RWPE1 (cell line): ENCODE measurements at regions not wholly inside any gene's neighbourhood (a gene's known extent, or its start where the extent isn't known, plus 50 kb on each side); places are given as distances from the start of the nearest gene placed in this dataset.

Experiments used
- CTCF ChIA-PET: fragments of 350-600 bp; sonication (Branson Sonifier 250); formaldehyde crosslinking; extraction: SDS; loops from one replicate; lab custom pipeline; 2021; lab: Yijun Ruan, JAX
- POLR2A ChIA-PET: fragments of 400-600 bp; formaldehyde crosslinking; extraction: SDS; loops from one replicate; lab custom pipeline; 2020; ENCODE audit warnings: antibody characterized with exemption; ENCODE audit not compliant: low non-redundant PET; lab: Yijun Ruan, JAX
- DNase-seq: peaks from one replicate; pipeline ENCODE4 v3.0.0; 2012; ENCODE audit warnings: low spot score
- H3K27ac ChIP-seq: fragments of 450-650 bp; 2 replicates; pipeline ENCODE4 v1.5.1; 2017
- CTCF ChIP-seq: fragments of 450-650 bp; conservative IDR thresholded peaks from 2 replicates; pipeline ENCODE4 v1.5.1; 2017; ENCODE audit warnings: low read depth, mild to moderate bottlenecking

GRCh38 chr7:28245123-28245878 is 64.7 kb upstream of the JAZF1 start:
- CTCF ChIA-PET = no interaction called here
- POLR2A ChIA-PET = no interaction called here
- DNase-seq = no peak
- no peak for TF ChIP-seq CTCF
- H3K27ac ChIP-seq = no peak overlapping the region

- TF ChIP-seq CTCF = no peak
- no peak for DNase-seq
- ChIA-PET POLR2A (no interaction called here), CTCF (no interaction called here)
- no peak overlapping the region for H3K27ac ChIP-seq
These were observed 66.4 kb upstream of the JAZF1 start for GRCh38 chr7:28246921-28247461.

GRCh38 chr7:28258240-28258639 is 77.6 kb upstream of the JAZF1 start:
- no peak for TF ChIP-seq CTCF
- ChIA-PET POLR2A (no interaction called here), CTCF (no interaction called here)
- DNase-seq = no peak
- H3K27ac ChIP-seq = no peak overlapping the region

- DNase-seq = no peak
- POLR2A ChIA-PET = no interaction called here
- H3K27ac ChIP-seq = no peak overlapping the region
- CTCF ChIA-PET = no interaction called here
- no peak for TF ChIP-seq CTCF
These were observed 80.4 kb upstream of the JAZF1 start for GRCh38 chr7:28260969-28261368.

- POLR2A ChIA-PET = no interaction called here
- no peak overlapping the region for H3K27ac ChIP-seq
- CTCF ChIA-PET = no interaction called here
- no peak for DNase-seq
- no peak for TF ChIP-seq CTCF
These were observed 83.2 kb upstream of the JAZF1 start for GRCh38 chr7:28263622-28264271.

- DNase-seq = no peak
- CTCF ChIA-PET = interaction anchor here (0.7 kb wide), 1 partner anchor 660 kb away, joined by 3 read pairs; no protein-coding TSS in a partner anchor
These were observed 85.8 kb upstream of the JAZF1 start for GRCh38 chr7:28266402-28266801.

More at GRCh38 chr7:28266402-28266801, 85.8 kb upstream of the JAZF1 start:
- TF ChIP-seq CTCF = no peak
- POLR2A ChIA-PET = no interaction called here
- no peak overlapping the region for H3K27ac ChIP-seq
